AG10803 (cell line): ENCODE measurements at regions not wholly inside any gene's neighbourhood (a gene's known extent, or its start where the extent isn't known, plus 50 kb on each side); places are given as distances from the start of the nearest gene placed in this dataset.

Experiments used
- DNase-seq: peaks from one replicate; pipeline ENCODE4 v3.0.0; 2010; ENCODE audit warnings: low read depth
- H3K4me3 ChIP-seq: 2 replicates; pipeline ENCODE4 v1.5.1; 2011; ENCODE audit warnings: mild to moderate bottlenecking, low read length, control low read depth
- TF ChIP-seq, protein P1 (sequence below): conservative IDR thresholded peaks from 2 replicates; pipeline ENCODE4 v1.5.1; 2011; ENCODE audit warnings: mild to moderate bottlenecking, low read length, control low read depth, inconsistent platforms

DNA sequence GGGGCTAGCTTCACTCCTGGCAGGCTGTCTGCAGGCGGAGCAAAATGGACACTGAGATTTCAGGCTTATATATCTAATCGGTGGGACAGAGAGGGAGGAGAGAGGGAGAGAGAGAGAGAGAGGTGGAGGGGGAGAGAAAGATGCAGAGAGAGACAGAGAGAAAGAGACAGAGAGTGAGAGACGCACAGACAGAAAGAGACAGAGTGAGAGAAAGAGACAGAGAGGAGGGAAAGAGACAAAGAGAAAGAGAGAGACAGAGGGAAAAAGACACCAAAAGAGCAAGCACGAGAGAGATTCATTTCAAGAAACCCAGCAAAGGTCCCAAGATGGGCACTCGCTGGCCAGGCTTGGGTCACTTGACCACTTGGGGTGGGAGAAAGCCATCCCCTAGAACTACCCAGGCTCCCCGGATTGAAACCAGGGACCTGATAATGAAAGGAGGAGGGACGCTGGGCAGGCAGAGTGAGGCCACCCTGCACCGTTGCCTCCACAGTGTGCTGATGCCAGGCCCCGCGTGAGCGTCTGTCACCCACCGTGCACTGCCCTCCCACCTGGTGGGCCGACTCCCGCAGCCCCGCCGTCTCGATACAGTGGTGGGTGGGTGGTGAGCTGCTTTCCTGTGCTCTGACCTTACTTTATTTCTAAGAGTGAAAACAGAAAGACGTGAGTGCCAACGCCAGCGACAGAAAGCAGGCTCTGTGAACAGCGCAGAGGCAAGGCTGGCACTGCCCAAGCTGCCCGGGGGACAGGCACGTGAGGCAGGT lies 67.9 kb upstream of the SLCO4A1 start:
- DNase-seq = no peak
- no peak overlapping the region for H3K4me3 ChIP-seq
- TF ChIP-seq, protein P1, sequence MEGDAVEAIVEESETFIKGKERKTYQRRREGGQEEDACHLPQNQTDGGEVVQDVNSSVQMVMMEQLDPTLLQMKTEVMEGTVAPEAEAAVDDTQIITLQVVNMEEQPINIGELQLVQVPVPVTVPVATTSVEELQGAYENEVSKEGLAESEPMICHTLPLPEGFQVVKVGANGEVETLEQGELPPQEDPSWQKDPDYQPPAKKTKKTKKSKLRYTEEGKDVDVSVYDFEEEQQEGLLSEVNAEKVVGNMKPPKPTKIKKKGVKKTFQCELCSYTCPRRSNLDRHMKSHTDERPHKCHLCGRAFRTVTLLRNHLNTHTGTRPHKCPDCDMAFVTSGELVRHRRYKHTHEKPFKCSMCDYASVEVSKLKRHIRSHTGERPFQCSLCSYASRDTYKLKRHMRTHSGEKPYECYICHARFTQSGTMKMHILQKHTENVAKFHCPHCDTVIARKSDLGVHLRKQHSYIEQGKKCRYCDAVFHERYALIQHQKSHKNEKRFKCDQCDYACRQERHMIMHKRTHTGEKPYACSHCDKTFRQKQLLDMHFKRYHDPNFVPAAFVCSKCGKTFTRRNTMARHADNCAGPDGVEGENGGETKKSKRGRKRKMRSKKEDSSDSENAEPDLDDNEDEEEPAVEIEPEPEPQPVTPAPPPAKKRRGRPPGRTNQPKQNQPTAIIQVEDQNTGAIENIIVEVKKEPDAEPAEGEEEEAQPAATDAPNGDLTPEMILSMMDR = no peak

DNA sequence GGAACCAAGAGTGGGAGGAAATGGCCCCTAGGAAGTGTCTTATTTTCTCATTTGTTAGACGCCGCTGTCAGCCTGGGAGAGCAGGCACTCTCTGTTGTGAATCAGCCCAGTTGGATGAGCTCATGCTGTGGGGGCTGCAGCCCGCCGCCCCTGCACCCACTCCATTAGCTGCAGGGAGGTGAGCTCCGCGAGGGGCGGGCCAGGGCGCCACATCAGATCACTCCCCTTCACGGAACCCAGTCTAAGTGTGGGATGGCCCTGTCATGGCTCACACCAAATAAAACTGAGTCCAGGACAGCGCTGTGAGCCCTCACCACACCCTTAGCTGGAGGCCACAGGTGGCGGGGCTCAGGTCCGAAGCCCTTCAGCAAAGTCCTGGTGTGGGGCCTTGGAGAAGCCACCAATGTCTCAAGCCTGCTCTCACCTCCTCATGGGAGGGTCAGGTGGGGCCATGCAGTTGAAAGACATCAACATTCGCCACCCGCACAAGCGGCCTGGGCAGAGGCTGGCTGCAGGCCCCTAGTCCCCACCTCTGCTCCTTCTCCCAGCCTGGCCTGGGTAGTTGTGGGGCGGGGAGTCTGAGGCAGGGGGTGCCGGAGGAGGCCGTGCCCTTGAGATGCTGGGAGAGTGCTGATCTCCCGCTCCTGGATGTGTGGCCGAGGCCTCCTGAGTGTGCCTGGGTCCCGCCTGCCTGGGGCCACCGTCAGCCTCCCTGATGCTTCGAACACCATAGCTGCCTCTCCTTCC lies 66.2 kb upstream of the SLCO4A1 start:
- no peak for DNase-seq
- no peak overlapping the region for H3K4me3 ChIP-seq
- TF ChIP-seq, protein P1 = no peak

DNA sequence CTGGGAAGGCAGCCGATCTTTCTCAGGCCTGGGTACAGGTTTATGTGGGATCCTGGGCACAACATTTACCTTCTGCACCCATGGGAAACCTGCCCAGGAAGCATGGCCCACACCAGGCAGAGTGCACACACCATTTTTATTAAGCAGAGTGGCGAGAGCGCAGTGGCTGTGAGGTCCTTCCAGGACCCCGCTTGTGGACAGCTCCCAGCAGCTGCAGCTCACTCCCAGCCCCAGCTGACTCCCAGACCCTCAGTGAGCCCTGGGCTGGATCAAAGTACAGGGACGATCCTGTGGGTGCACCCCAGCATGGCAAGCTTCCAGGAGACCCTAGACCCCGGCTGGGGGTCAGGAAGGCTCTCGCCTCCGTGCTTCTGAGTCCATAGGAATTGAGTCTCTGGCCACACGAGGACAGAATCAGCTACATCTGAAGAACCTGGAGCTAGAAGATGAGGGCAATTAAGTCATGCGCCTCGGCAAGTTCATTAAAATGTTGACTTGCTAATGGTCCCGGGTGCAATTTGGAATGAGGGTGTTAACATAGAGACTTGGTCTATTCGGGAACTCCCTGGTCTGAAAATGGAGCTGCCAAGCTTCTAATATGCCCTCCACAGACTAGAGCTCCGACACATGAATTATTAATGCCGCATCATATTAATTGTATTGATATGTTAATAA lies 65.4 kb upstream of the SLCO4A1 start:
- peak; percentile 11 for DNase-seq
- H3K4me3 ChIP-seq = no peak overlapping the region
- TF ChIP-seq, protein P1 = no peak

DNA sequence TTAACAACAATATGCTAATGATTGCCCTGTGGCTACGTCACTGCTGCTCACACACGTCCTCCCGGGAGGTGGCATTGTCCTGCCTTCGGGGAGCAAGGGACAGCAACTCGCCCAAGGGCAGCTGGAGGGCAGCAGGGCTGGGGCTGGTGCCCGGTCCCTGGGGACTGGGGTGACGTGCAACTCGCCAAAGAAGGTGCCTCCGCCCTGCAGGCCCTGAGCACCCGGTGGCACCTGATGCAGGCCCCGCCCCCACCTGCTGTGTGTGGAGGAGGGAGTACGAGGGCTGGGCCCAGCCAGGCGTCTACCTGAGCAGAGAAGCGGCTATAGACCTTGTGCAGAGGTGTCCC lies 64.8 kb upstream of the SLCO4A1 start:
- H3K4me3 ChIP-seq = no peak overlapping the region
- DNase-seq = no peak
- TF ChIP-seq, protein P1 = no peak

DNA sequence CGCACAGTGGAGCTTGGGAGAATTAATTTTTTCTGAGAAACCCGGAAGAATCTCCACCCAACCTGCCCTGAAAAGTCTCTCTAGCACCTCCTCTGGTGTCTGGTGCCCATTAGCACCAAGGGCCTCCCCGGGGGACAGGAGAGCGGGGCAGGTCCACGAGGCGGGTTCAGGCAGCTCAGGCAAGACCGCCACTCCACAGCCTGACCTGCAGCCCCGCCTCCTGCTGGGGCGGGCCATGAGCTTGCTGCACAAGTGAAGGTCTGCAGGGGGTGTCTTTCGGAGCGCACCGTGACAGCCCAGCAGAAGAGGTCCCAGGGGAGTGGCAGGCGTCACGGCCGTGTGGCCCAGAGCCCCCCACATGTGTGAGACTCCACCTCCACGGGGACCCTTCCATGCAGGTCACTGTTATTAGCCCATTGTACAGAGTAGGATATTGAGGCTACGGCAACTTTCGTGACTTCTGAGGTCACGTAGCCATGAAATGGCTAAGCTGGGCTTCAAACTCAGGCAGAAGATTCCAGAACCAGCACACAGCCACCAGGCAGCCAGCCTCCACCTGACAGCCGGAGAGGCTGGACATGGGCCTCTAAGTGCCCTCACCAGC lies 63.9 kb upstream of the SLCO4A1 start:
- H3K4me3 ChIP-seq = no peak overlapping the region
- DNase-seq = no peak
- TF ChIP-seq, protein P1 = no peak

DNA sequence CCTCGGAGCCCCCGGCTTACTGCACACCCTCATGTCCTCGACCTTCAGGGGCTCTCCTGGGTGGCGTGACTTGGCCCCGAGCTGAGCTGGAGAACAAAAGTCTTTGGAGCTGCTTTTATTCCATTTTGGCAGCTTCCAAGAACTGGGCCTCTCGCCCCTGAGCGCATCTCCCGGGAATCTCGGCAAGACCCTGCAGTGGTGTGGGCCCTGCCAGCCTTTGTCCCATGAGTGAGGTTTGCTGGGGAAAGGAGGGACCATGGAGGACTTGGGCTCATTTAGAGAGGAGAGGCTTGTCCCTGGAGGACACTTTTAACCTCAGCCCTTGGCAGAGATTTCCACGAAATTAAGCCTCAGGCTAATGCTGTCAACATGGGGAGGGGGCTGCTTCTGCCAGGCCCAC lies 62.3 kb upstream of the SLCO4A1 start:
- H3K4me3 ChIP-seq = no peak overlapping the region
- no peak for DNase-seq
- TF ChIP-seq, protein P1 = no peak
